ENCODE measurements at regions not wholly inside any gene's neighbourhood (a gene's known extent, or its start where the extent isn't known, plus 50 kb on each side); places are given as distances from the start of the nearest gene placed in this dataset.
"Not testable (repeated sequence)": the region's sequence is repeated elsewhere in the genome, so short reads cannot be mapped to it uniquely, and the experiment has no call there.

GRCh38 chr17:70293564-70294310 is 124.4 kb downstream of the KCNJ2 start:
- not testable (repeated sequence) for H3K27me3 ChIP-seq (ENCODE audit: control insufficient read depth in 2 of 2, insufficient read depth in 1 of 2, low read length in 1 of 2); H3K9me3 ChIP-seq (ENCODE audit: control insufficient read depth in 2 of 2, insufficient read depth in 1 of 2, low read length in 1 of 2); H3K27ac ChIP-seq (ENCODE audit: low read depth in 1 of 2, low read length in 1 of 2); H3K4me1 ChIP-seq (ENCODE audit: control insufficient read depth in 2 of 2, insufficient read depth in 2 of 2, low read length in 2 of 2); DNase-seq (ENCODE audit: low read depth in 6 of 9, low spot score in 9 of 9); H3K36me3 ChIP-seq (ENCODE audit: control insufficient read depth in 2 of 2, insufficient read depth in 2 of 2, low read length in 1 of 2); H3K4me3 ChIP-seq (ENCODE audit: low read length in 2 of 2)
- WGBS: 96% methylated on average over 6 of the region's 6 CpGs

DNA sequence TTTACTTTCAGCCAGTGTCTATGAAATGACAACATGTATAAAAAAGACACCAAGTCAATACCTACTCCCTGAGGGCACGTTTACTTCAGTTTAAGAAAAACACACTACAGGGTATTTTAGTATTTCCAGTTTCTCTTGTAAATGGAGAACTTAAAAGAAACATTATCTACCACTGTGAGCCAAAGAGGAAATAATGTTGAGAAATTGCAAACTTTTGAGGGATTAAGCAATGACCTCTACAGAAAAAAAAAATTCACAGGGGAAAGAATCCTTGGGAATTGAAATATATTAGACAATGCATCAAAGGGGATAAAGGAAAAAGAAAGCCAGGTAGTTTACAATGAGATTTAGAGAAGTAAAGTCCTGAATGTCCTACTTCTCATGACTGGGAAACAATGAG is 126.0 kb downstream of the KCNJ2 start:
- peak in 1 of 9 donors; percentile 8 for DNase-seq (ENCODE audit: low read depth in 6 of 9, low spot score in 9 of 9)
- Histone ChIP-seq H3K27me3 (ENCODE audit: control insufficient read depth in 2 of 2, insufficient read depth in 1 of 2, low read length in 1 of 2) (no peaks in the 10 kb centered on the region), H3K4me1 (ENCODE audit: control insufficient read depth in 2 of 2, insufficient read depth in 2 of 2, low read length in 2 of 2) (no peaks in the 10 kb centered on the region), H3K27ac (ENCODE audit: low read depth in 1 of 2, low read length in 1 of 2) (no peak overlapping the region), H3K4me3 (ENCODE audit: low read length in 2 of 2) (no peak overlapping the region), H3K36me3 (ENCODE audit: control insufficient read depth in 2 of 2, insufficient read depth in 2 of 2, low read length in 1 of 2) (no peaks in the 10 kb centered on the region), H3K9me3 (ENCODE audit: control insufficient read depth in 2 of 2, insufficient read depth in 1 of 2, low read length in 1 of 2) (no peaks in the 10 kb centered on the region)
- 15% methylated on average over 1 of the region's 1 CpG for WGBS

DNA sequence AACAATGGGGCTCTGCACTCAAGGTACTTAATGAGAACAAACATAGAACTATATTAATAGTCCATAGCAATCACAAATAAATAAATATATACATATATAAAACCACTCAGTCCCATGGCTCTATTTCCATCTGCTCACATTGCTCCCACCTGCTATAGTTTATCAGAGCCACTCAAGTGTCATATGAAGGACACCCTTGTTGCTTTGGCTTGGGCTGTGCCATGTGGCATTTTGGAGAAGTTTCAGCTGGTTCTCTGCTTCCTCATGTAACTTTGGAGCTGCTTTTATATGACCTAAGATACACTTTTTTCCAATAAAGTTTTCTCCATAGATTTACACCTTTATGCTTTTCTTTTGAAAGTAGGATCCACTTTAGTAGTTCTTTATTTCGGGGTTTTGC is 126.4 kb downstream of the KCNJ2 start:
- no peak overlapping the region for H3K4me3 ChIP-seq (ENCODE audit: low read length in 2 of 2)
- H3K27ac ChIP-seq (ENCODE audit: low read depth in 1 of 2, low read length in 1 of 2): no peak overlapping the region
- WGBS: 99% methylated on average over 1 of the region's 1 CpG
- H3K36me3 ChIP-seq (ENCODE audit: control insufficient read depth in 2 of 2, insufficient read depth in 2 of 2, low read length in 1 of 2): no peaks in the 10 kb centered on the region
- no peaks in the 10 kb centered on the region for H3K9me3 ChIP-seq (ENCODE audit: control insufficient read depth in 2 of 2, insufficient read depth in 1 of 2, low read length in 1 of 2)
- no peaks in the 10 kb centered on the region for H3K27me3 ChIP-seq (ENCODE audit: control insufficient read depth in 2 of 2, insufficient read depth in 1 of 2, low read length in 1 of 2)
- no peak for DNase-seq (ENCODE audit: low read depth in 6 of 9, low spot score in 9 of 9)
- no peaks in the 10 kb centered on the region for H3K4me1 ChIP-seq (ENCODE audit: control insufficient read depth in 2 of 2, insufficient read depth in 2 of 2, low read length in 2 of 2)

GRCh38 chr17:70296456-70296855 is 127.1 kb downstream of the KCNJ2 start:
- Histone ChIP-seq H3K4me3 (ENCODE audit: low read length in 2 of 2) (no peak overlapping the region), H3K27ac (ENCODE audit: low read depth in 1 of 2, low read length in 1 of 2) (no peak overlapping the region), H3K36me3 (ENCODE audit: control insufficient read depth in 2 of 2, insufficient read depth in 2 of 2, low read length in 1 of 2) (no peaks in the 10 kb centered on the region), H3K9me3 (ENCODE audit: control insufficient read depth in 2 of 2, insufficient read depth in 1 of 2, low read length in 1 of 2) (no peaks in the 10 kb centered on the region), H3K27me3 (ENCODE audit: control insufficient read depth in 2 of 2, insufficient read depth in 1 of 2, low read length in 1 of 2) (no peaks in the 10 kb centered on the region), H3K4me1 (ENCODE audit: control insufficient read depth in 2 of 2, insufficient read depth in 2 of 2, low read length in 2 of 2) (no peaks in the 10 kb centered on the region)
- no peak for DNase-seq (ENCODE audit: low read depth in 6 of 9, low spot score in 9 of 9)
- 96% methylated on average over 2 of the region's 2 CpGs for WGBS

GRCh38 chr17:70297397-70297796 is 128.1 kb downstream of the KCNJ2 start:
- Histone ChIP-seq H3K27me3 (ENCODE audit: control insufficient read depth in 2 of 2, insufficient read depth in 1 of 2, low read length in 1 of 2) (no peaks in the 10 kb centered on the region), H3K9me3 (ENCODE audit: control insufficient read depth in 2 of 2, insufficient read depth in 1 of 2, low read length in 1 of 2) (no peaks in the 10 kb centered on the region), H3K4me1 (ENCODE audit: control insufficient read depth in 2 of 2, insufficient read depth in 2 of 2, low read length in 2 of 2) (no peaks in the 10 kb centered on the region), H3K27ac (ENCODE audit: low read depth in 1 of 2, low read length in 1 of 2) (no peak overlapping the region), H3K36me3 (ENCODE audit: control insufficient read depth in 2 of 2, insufficient read depth in 2 of 2, low read length in 1 of 2) (no peaks in the 10 kb centered on the region), H3K4me3 (ENCODE audit: low read length in 2 of 2) (no peak overlapping the region)
- DNase-seq (ENCODE audit: low read depth in 6 of 9, low spot score in 9 of 9): no peak
- 95% methylated on average over 2 of the region's 2 CpGs for WGBS

DNA sequence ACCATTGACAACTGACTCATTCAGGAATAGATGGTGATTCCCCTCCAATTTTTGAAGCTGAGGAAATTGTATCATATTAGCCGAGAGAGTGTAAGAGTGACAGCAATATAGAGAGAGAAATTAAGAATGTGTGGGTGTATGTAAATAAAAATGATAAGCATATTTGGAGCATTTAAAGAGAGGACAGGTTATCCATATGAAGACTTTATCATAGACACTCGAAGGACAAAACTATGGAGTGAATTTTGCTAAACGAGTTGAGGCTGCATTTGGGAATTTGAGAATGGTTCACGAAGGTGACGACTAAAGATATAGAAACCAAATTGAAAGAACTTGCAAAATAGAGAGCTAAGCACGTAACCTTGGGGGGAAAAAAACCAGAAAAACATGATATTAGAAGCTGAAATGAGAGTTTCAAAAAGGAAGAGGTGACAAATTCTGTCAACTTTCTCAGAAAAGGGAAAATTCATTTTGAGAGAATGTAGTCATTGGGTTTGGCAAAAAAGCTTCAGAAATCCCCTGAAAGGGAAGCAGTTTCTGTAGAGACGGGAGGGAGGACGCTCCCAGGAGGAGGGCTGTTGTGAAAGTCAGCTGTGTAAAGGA is 129.7 kb downstream of the KCNJ2 start:
- no peak overlapping the region for H3K4me3 ChIP-seq (ENCODE audit: low read length in 2 of 2)
- 84% methylated on average over 8 of the region's 8 CpGs for WGBS
- no peaks in the 10 kb centered on the region for H3K9me3 ChIP-seq (ENCODE audit: control insufficient read depth in 2 of 2, insufficient read depth in 1 of 2, low read length in 1 of 2)
- no peaks in the 10 kb centered on the region for H3K27me3 ChIP-seq (ENCODE audit: control insufficient read depth in 2 of 2, insufficient read depth in 1 of 2, low read length in 1 of 2)
- H3K36me3 ChIP-seq (ENCODE audit: control insufficient read depth in 2 of 2, insufficient read depth in 2 of 2, low read length in 1 of 2): no peaks in the 10 kb centered on the region
- H3K4me1 ChIP-seq (ENCODE audit: control insufficient read depth in 2 of 2, insufficient read depth in 2 of 2, low read length in 2 of 2): no peaks in the 10 kb centered on the region
- H3K27ac ChIP-seq (ENCODE audit: low read depth in 1 of 2, low read length in 1 of 2): no peak overlapping the region
- DNase-seq (ENCODE audit: low read depth in 6 of 9, low spot score in 9 of 9): peak in 1 of 9 donors; percentile 6

- WGBS: 96% methylated on average over 3 of the region's 3 CpGs
- H3K27ac ChIP-seq (ENCODE audit: low read depth in 1 of 2, low read length in 1 of 2): no peak overlapping the region
- no peaks in the 10 kb centered on the region for H3K27me3 ChIP-seq (ENCODE audit: control insufficient read depth in 2 of 2, insufficient read depth in 1 of 2, low read length in 1 of 2)
- no peaks in the 10 kb centered on the region for H3K9me3 ChIP-seq (ENCODE audit: control insufficient read depth in 2 of 2, insufficient read depth in 1 of 2, low read length in 1 of 2)
- DNase-seq (ENCODE audit: low read depth in 6 of 9, low spot score in 9 of 9): no peak
- no peaks in the 10 kb centered on the region for H3K36me3 ChIP-seq (ENCODE audit: control insufficient read depth in 2 of 2, insufficient read depth in 2 of 2, low read length in 1 of 2)
- no peak overlapping the region for H3K4me3 ChIP-seq (ENCODE audit: low read length in 2 of 2)
- no peaks in the 10 kb centered on the region for H3K4me1 ChIP-seq (ENCODE audit: control insufficient read depth in 2 of 2, insufficient read depth in 2 of 2, low read length in 2 of 2)
Measured at GRCh38 chr17:70307430-70308225, 138.3 kb downstream of the KCNJ2 start.

- Histone ChIP-seq H3K9me3 (ENCODE audit: control insufficient read depth in 2 of 2, insufficient read depth in 1 of 2, low read length in 1 of 2) (no peaks in the 10 kb centered on the region), H3K36me3 (ENCODE audit: control insufficient read depth in 2 of 2, insufficient read depth in 2 of 2, low read length in 1 of 2) (no peaks in the 10 kb centered on the region), H3K4me1 (ENCODE audit: control insufficient read depth in 2 of 2, insufficient read depth in 2 of 2, low read length in 2 of 2) (no peaks in the 10 kb centered on the region), H3K4me3 (ENCODE audit: low read length in 2 of 2) (no peak overlapping the region), H3K27me3 (ENCODE audit: control insufficient read depth in 2 of 2, insufficient read depth in 1 of 2, low read length in 1 of 2) (no peaks in the 10 kb centered on the region), H3K27ac (ENCODE audit: low read depth in 1 of 2, low read length in 1 of 2) (no peak overlapping the region)
- 92% methylated on average over 2 of the region's 2 CpGs for WGBS
- DNase-seq (ENCODE audit: low read depth in 6 of 9, low spot score in 9 of 9): no peak
Measured at GRCh38 chr17:70308618-70309017, 139.3 kb downstream of the KCNJ2 start.

- Histone ChIP-seq H3K27ac (ENCODE audit: low read depth in 1 of 2, low read length in 1 of 2) (no peak overlapping the region), H3K4me1 (ENCODE audit: control insufficient read depth in 2 of 2, insufficient read depth in 2 of 2, low read length in 2 of 2) (no peaks in the 10 kb centered on the region), H3K9me3 (ENCODE audit: control insufficient read depth in 2 of 2, insufficient read depth in 1 of 2, low read length in 1 of 2) (no peaks in the 10 kb centered on the region), H3K36me3 (ENCODE audit: control insufficient read depth in 2 of 2, insufficient read depth in 2 of 2, low read length in 1 of 2) (no peaks in the 10 kb centered on the region), H3K27me3 (ENCODE audit: control insufficient read depth in 2 of 2, insufficient read depth in 1 of 2, low read length in 1 of 2) (no peaks in the 10 kb centered on the region), H3K4me3 (ENCODE audit: low read length in 2 of 2) (no peak overlapping the region)
- WGBS: 93% methylated on average over 4 of the region's 4 CpGs
- DNase-seq (ENCODE audit: low read depth in 6 of 9, low spot score in 9 of 9): no peak
Measured at GRCh38 chr17:70310221-70310672, 140.9 kb downstream of the KCNJ2 start.
